HPDE6-E6E7 (cell line): ENCODE measurements at regions not wholly inside any gene's neighbourhood (a gene's known extent, or its start where the extent isn't known, plus 50 kb on each side); places are given as distances from the start of the nearest gene placed in this dataset.
A peak's percentile ranks its signal among the peaks of the same experiment; 100 is the strongest.
"Not testable (repeated sequence)": the region's sequence is repeated elsewhere in the genome, so short reads cannot be mapped to it uniquely, and the experiment has no call there.

ENCODE experiments used
- DNase-seq: peaks from one replicate; pipeline ENCODE4 v3.0.0; 2011; ENCODE audit warnings: missing footprints; ENCODE audit errors: extremely low spot score

DNA sequence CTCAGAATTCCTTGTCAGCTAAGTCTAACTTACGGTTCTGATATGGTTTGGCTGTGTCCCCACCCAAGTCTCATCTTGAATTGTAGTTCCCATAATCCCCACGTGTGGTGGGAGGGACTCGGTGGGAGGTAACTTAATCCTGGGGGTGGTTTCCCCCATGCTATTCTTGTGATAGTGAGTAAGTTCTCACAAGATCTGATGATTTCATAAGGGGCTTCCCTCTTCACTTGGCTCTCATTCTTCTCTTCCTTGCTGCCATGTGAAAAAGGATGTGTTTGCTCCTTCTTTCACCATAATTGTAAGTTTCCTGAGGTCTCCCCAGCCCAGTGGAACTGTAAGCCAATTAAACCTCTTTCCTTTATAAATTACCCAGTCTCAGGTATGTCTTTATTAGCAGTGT lies 163.0 kb downstream of the PMAIP1 start:
- DNase-seq = not testable (repeated sequence)

DNA sequence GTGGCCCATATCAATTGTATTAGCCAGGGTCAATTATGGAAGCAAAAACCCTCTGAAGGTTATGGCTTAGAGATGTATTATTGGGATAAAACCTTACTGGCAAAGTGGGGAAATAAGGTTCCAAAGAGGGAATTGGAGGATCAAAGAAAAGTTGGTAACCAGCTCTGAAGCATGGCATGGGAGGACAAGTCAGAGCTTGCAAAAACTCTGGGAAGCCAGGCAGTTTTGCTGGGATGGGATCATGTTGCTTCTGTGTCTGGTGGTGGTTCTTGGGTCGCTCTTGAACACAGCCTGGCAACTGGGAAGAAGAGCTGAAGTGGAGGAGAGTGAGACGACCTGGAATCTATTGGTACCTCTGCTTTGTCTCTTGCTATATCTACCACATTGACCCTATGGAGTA lies 162.6 kb downstream of the PMAIP1 start:
- no peak for DNase-seq

DNA sequence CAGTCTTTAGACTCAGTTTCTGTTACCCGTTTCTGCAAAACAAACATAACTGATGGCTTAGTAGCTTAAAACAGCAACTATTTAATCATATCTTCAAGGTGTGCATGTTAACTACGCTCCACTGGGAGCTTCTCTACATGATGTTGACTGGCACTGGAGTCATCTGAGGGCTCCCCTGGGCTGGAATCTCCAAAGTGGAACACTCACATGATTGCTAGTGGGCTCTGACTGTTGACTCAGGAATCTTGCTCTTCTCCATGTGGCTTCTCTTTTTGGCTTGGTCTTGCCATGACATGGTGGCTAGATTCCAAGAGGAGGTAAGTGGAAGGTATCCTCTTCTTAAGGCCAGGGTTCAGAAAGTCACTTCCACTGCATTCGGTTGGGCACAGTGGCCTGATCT lies 160.8 kb downstream of the PMAIP1 start:
- DNase-seq = no peak

DNA sequence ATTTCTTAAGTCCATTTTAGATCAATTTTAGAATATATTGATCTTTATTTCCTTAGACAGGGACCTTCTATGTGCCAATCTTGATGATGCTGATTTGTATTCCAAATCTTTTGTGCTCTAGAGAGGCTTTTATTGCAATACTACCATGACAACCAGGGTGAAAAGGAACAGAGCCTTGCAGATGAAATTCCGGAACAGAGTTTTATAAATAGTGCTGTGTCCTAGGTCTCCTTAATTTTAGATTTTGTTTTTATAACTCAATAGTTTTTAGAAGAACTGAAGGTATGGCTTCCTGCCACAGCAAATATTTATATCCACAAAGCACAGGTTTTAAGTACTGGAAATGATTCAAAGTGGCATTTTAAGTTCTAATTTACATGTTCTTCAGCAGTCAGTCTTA lies 160.2 kb downstream of the PMAIP1 start:
- DNase-seq = no peak

DNA sequence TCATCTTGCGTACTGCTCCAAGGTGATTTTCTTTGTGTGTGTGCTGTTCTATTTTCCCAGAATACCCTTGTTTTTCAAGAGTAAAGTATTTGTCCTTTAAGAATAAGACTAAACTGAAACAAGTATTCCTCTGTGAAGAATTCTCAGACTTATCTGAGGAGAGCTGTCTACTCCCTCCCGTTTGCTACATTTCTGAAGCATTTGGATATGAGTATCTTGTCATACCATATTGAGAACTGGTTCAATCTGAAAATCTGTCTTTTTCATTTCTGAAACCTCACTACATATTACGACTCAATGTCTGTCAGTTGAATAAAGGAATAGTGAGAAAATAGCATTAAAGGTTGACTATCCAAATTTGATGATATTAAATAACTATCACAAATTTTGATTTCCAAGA lies 159.4 kb downstream of the PMAIP1 start:
- no peak for DNase-seq

DNA sequence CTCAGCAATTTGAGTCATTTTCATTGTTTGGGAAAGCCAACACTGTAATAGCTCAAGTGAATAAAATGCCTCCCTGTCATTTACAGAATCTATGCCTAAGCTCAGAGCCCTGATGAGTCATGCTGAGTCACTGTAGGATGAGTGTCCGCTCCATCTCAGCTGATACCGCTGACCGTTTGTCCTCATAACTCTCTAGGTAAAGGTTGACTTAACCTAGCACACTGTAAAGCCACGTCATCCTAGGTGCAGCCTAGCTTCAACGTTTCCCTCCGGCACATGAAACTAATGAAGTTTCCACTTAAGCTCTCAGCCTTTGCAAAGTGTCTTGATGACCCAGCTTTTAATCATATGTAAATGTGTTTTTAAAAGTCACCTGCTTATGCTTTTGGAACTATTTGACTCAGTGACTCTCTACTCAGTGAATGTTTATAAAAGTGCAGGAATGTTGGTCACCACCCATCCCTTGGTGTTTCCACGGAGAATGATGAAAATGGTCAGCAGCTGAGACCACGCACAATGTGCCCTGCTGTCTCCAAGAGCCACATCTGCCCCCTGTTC lies 154.0 kb downstream of the PMAIP1 start:
- DNase-seq = peak; percentile 93

DNA sequence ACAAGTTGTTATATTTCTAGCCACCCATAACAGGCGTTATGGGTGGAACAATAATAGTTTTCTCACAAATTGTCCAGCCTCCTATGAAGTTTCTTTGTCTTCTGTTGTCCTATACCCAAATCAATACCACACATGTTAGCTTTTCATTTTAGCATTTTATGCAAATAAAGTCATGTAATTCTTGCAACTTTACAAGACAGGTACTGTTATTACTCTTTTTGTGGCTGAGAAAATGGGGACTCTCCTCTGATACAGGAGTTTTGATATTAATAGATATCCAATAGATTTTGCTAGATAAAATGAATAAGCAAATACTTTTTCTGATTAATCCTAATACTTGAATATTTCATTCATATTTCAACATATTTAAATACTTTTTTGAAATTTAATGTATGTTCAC lies 151.0 kb downstream of the PMAIP1 start:
- DNase-seq = no peak

DNA sequence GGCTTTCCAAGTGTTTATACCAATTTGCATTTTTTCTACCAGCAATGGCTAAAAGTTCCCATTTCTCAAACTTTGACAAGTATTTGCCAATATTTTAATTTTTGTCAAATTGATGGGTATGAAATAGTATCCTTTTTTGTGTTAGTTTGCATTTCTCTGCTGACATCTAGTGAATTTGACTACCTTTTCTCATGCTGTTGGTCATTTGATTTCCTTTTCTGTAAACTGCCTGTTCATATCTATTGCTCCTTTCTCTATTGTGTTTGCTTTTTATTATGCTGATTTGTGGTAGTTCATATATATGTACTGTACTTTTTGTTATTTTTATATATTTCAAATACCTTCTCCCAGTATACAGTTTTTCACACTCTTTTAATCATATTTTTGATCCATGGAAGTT lies 149.4 kb downstream of the PMAIP1 start:
- no peak for DNase-seq

DNA sequence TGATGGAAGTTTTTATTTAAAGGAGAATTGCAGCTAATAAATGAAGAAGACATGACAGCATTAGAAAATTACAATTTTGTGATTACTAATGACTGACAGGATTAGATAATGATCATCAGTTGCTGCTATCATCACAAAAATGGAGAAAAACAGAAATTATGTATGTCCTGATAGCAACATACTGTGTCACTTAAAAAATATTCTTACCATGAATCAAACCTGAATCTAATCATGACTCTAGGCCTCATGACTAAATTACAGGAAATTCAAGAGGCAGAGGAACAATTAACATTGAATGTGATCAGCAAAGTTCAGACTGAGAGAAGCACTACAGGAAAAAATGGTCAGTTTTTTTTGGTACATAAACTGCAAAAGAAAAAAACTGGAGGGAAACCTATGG lies 147.8 kb downstream of the PMAIP1 start:
- DNase-seq = no peak

DNA sequence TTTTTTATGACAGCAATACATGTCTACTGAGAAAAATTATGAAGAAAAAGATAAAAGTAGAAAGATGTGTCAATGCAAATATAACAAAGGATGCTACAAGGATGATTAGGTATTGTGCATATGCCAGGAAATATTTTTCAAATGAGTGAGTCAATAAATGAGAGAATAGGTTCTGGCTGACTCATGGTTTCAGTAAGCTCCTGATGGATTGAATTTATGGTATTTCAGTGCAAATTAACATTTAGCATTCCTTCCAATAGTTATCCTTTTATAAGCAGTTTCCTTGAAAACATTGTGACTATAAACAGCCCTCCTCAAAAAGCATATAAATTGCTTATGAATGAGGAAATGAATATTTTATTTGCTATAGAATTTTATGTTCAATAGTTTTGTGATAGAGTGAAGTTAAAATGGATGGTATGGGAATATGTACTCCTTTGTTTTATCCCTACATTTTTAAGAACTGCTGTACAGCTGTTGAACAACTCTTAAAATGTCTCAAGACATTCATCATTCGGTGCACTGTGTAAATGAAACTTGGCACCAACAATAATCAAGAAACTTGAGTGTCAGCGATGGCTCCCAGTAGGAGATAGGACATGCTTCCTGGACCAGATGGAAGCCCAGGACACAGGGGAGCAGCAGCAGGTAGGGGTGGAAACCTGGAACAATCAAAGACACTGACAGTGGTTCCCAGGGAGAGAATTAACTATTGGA lies 144.7 kb downstream of the PMAIP1 start:
- peak; percentile 53 for DNase-seq

DNA sequence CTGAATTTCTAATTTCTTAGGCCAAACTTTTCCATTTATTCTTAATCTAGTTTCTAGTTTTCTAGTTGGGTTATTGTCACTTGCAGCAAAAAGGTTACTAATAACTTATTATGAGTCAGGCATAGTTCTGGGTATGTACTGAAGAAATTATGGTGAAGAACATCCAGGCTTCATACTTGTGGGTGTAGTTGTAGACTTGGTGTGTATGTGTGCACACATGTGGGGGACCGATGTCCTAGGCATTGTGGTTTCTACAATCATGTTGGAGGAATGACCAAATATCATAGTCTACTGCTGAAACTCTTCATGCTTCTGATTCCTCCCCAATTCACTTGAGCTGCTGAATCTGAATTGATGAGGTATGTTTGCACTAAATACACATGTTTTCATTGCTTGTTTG lies 141.2 kb downstream of the PMAIP1 start:
- DNase-seq = no peak

DNA sequence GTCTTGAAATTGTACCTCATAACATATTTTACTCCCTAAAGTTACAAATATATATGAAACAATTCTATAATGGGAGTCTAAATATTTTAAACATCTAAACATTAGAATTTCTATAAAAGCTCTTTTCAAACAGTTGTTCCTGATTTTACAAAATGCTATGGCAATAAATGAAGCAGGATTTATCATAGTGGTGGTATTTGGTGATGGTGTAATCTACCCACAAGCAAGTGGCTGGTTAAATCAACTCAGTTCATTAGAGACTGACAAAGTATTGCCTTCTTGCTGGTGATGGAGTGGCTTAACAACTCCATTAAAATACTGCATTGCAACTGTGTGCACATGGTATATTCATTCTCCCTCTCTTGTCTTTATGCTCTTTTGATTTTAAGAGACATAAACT lies 138.9 kb downstream of the PMAIP1 start:
- no peak for DNase-seq

DNA sequence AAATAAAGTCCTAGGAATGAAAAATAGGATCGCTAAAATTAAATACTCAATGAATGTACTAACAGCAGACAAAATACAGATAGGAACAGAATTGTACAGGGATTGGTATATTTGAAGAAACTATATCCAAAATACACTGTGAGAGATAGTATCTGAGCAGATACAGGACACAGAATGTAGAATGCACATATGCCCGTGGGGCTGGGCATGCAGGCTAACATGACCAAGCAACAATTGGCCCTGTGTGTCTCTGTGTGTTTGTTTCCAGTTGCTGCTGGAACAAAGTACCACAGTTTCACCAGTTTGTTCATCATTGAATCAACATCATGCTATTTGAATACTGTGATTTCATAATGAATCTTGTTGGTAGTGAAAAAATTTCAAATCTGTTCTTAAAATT lies 127.6 kb downstream of the PMAIP1 start:
- DNase-seq = no peak

DNA sequence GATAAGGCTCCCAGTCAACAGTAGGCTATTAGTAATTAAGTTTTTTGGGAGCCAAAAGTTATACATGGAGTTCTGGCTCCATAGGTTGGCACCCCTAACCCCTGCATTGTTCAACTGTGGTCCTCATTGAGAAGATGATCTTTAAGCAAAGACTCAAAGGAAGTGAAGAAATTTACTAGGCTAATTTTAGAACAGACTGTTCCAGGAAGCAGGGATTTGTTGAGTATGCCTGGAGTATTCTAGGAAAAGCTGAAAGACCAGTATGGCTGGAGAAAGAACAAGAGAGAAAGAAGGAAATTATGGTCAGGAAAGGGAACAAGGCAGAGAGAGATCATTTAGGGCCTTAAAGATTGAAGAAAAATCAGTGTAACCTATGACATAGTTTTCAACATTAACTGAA lies 125.1 kb downstream of the PMAIP1 start:
- DNase-seq = no peak

DNA sequence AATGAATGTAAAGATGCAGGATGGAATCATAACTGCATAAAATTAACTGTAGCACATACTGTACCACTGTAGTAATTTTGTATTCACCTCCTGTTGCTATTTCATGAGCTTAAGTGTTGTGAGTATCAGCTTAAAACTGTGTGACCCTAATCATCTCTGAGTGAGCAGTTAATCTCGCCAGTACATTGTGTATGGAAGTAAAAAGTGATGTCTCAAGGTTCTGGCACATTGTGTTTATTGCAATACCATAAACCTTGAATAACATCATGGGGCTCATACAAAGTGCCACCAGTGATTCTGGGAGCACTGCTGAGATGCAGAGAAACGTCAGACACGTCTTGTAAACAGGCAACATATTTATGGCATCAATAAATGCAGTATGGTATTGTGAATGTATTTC lies 124.5 kb downstream of the PMAIP1 start:
- DNase-seq = no peak

DNA sequence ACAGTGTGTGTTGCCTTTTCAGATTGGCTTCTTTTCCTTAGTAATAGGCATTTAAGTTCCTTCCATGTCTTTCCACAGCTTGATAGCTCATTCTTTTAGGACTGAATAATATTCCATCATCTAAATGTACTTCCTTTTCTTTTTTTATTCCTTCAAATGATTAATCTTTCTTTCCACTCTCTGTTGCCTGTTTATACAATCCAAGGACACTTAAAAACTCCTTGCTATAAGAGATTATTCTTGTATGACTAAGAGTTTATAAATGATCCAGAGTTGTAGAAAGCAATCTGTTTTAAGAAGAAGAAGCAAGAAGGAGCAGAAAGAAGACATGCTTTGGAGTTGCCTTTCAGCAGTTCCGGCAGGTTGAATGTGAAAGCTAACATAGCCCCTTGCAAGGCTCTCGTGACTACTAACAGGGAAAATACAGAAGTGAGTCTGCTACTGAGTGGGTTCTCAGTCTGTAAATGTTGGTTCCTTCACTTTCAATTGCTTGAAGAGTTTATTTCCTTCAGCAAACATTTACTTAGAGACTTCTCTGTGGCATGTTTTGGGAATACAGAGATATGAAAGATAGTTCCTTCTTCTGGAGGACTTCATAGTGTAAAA lies 123.0 kb downstream of the PMAIP1 start:
- DNase-seq = no peak

DNA sequence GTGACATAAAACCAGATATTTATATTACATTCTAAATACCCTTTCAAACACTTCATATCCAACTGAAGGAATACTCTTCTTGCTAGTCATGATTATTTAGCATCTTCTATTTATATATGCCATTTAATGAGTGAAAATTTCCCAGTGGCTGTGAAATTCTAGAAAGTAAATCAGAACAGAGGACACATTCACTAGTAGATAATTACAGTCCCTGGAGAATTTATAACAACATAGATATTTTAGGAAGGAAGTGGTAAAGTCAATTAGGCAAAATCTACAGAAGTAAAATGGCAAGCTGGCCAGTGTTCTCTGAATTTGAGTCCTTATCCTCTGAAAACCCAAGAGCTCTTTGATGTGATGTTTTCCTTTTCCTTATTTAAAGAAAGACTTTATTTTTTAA lies 121.8 kb downstream of the PMAIP1 start:
- DNase-seq = no peak

DNA sequence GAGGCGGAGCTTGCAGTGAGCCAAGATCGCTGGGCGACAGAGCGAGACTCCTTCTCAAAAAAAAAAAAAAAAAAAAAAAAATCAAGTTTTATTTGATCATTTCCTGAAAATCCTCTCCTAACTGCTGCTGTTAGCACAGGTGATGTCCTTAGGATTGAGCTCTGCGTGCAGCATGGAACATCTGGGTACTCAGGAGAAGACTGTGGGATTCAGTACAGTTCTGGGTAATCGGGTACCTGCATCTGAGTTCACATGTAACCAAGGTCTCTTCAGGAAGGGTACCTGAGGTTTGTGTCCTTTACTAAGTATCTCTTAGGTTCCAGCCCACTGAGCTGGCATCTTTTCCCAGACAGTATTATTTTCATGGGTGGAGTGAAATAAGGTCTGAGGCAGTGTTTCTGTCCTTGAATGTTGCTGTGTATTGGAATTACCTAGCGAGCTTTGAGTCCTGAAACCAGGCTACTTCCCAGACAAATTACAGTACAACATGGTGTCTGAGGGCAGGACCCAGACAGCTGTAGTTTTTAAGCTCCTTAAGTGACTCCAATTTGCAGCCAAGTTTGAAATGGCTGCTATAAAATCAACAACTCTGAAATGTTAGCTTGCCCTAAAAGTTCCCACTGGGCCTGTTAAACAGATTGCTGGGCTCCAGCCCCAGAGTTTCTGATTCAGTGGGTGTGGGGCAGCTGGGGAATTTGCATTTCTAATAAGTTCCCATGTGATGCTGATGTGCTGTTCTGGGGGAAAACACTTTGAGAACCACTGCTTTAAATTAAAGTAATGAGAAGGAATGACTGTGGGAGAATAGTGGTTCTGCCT lies 120.5 kb downstream of the PMAIP1 start:
- no peak for DNase-seq

DNA sequence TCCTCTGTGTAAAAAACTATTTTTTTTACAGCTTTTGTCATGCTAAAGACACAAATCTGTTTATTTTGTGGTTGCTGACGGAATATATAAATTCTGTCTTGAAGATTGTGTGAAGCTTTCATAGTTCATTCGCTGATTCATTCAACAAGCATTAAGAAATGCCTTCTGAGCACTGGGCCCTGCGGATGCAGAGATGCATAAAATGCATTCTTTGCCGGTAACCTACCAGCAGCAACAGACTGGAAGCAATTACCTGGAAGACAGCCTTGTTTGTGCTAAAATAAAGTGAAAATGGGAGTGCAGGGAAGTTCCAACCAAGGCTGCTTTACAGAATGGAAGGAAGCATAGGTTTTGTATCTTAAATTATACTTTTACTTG lies 119.7 kb downstream of the PMAIP1 start:
- peak; percentile 39 for DNase-seq

DNA sequence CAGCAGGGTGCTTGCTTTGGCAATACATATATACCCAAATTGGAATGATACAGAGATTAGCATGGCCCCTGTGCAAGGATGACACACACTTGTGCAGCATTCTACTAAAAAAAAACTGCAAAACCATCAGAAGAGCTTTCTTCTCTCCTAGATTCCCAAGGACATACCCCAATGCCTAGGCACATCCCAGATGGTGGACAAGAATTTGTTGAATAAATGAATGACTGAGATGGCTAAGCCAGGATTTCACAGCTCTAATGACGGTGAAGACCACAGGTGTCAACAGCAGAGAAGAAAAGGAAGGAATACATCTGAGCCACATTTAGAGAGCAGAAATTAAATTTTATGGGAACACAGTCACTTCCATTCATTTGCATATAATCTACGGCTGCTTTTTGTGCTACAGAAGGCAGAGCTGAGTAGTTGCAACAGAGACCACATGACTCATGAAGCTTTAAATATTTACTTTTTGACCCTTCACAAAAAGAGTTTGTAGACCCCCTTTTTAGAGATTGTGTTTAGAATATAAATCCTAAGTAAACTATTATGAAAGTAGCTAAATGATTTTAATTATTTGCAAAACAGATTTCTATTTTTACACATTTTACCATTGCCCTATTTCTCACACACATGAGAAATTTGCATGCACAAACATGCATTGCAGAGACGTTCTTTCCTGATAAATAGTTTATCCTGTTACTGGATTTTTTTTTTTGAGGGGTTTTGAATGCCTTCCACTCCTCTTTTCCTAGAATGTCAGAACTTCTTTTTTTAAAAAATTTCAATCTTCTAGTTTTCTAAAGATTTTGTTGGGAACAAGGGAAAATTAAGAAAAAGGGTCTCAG lies 119.0 kb downstream of the PMAIP1 start:
- DNase-seq = no peak

DNA sequence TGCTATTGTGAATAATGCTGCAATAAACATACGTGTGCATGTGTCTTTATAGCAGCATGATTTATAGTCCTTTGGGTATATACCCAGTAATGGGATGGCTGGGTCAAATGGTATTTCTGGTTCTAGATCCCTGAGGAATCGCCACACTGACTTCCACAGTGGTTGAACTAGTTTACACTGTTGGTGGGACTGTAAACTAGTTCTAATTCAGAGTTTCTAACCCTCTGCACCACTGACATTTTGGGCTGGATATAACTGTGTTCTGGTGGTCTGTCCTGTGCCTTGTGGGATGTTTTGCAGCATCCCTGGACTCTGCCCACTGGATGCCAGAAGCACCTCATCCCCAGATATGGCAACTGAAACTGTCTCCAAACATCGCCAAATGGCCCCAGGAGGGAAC lies 118.3 kb downstream of the PMAIP1 start:
- not testable (repeated sequence) for DNase-seq

DNA sequence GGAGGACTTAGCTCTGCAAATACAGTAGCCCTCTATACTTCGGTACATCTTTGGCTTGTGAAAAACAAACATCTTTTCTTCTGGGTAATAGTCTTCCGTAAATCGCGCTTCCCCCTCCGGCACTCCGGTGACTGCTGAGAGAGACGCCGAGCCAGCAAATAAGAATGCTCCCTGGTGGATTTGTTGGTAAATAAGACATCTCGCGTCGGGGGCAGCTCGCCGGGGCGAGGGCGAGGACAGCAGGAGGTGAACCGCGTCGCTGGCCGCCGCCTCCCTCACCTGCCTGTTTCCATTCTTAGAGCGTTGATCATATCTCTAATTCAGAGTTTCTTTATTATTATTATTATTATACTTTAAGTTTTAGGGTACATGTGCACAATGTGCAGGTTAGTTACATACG lies 117.6 kb downstream of the PMAIP1 start:
- DNase-seq = no peak
